Loucy (cell line): ENCODE measurements at regions not wholly inside any gene's neighbourhood (a gene's known extent, or its start where the extent isn't known, plus 50 kb on each side); places are given as distances from the start of the nearest gene placed in this dataset.

Source experiments
- H2AFZ ChIP-seq: fragments of 200-600 bp; sonication (generic); 2 replicates; pipeline ENCODE4 v1.6.0; 2016; ENCODE audit warnings: antibody characterized with exemption, mild to moderate bottlenecking, low read length, moderate library complexity
- H3F3A ChIP-seq: fragments of 200-600 bp; 2 replicates; pipeline ENCODE4 v1.6.0; 2016; ENCODE audit warnings: antibody characterized with exemption, low read depth, mild to moderate bottlenecking
- H3K27me3 ChIP-seq: fragments of 200-600 bp; sonication (generic); 2 replicates; pipeline ENCODE4 v1.6.1; 2014; ENCODE audit warnings: low read length, mild to moderate bottlenecking; ENCODE audit not compliant: insufficient read depth, poor library complexity, severe bottlenecking
- H3K36me3 ChIP-seq: fragments of 200-600 bp; sonication (generic); 2 replicates; pipeline ENCODE4 v1.6.1; 2016; ENCODE audit warnings: low read length; ENCODE audit not compliant: insufficient read depth
- H3K4me1 ChIP-seq: fragments of 200-600 bp; sonication (generic); 2 replicates; pipeline ENCODE4 v1.5.1; 2014; ENCODE audit warnings: low read length, mild to moderate bottlenecking; ENCODE audit not compliant: insufficient read depth, poor library complexity, severe bottlenecking
- H3K4me2 ChIP-seq: fragments of 200-600 bp; sonication (generic); 2 replicates; pipeline ENCODE4 v1.6.0; 2014; ENCODE audit warnings: antibody characterized with exemption, low read length, low read depth, mild to moderate bottlenecking; ENCODE audit not compliant: poor library complexity, severe bottlenecking
- H3K4me3 ChIP-seq: fragments of 200-600 bp; sonication (generic); 2 replicates; pipeline ENCODE4 v1.5.1; 2014; ENCODE audit warnings: low read length, mild to moderate bottlenecking, mixed read lengths; ENCODE audit not compliant: poor library complexity, severe bottlenecking
- H3K79me2 ChIP-seq: fragments of 200-600 bp; sonication (generic); 2 replicates; pipeline ENCODE4 v1.6.1; 2014; ENCODE audit warnings: low read length; ENCODE audit not compliant: insufficient read depth
- H3K9ac ChIP-seq: fragments of 200-600 bp; sonication (generic); 2 replicates; pipeline ENCODE4 v1.6.0; 2014; ENCODE audit warnings: mild to moderate bottlenecking, low read depth, low read length, moderate library complexity; ENCODE audit not compliant: poor library complexity, severe bottlenecking
- H3K9me2 ChIP-seq: fragments of 200-600 bp; sonication (generic); replicated peaks from 2 replicates; pipeline ENCODE4 v1.6.1; 2016; ENCODE audit warnings: low read depth, low read length, mixed read lengths
- H3K9me3 ChIP-seq: fragments of 200-600 bp; sonication (generic); 2 replicates; pipeline ENCODE4 v1.6.1; 2014; ENCODE audit warnings: mild to moderate bottlenecking, antibody characterized with exemption, low read length, low read depth; ENCODE audit not compliant: insufficient read depth
- H4K20me1 ChIP-seq: fragments of 200-600 bp; sonication (generic); 2 replicates; pipeline ENCODE4 v1.6.0; 2014; ENCODE audit warnings: antibody characterized with exemption, low read length, mild to moderate bottlenecking; ENCODE audit not compliant: insufficient read depth, poor library complexity, severe bottlenecking
- CTCF ChIP-seq: fragments of 200-600 bp; sonication (generic); conservative IDR thresholded peaks from 2 replicates; pipeline ENCODE4 v1.5.1; 2014; ENCODE audit warnings: mild to moderate bottlenecking, antibody characterized with exemption, low read length
- EZH2phosphoT487 ChIP-seq: fragments of 200-600 bp; IDR thresholded peaks from 2 replicates; pipeline ENCODE4 v1.6.1; 2018; ENCODE audit warnings: antibody characterized with exemption, mild to moderate bottlenecking, moderate library complexity, borderline replicate concordance

GRCh38 chr14:96959992-96960391 is 162.8 kb downstream of the VRK1 start:
- H3F3A ChIP-seq = no peaks in the 10 kb centered on the region
- H3K79me2 ChIP-seq = no peaks in the 10 kb centered on the region
- no peaks in the 10 kb centered on the region; the same call in 1 of the 2 replicates for H3K9me3 ChIP-seq
- H3K4me3 ChIP-seq = no peak overlapping the region
- no peaks in the 10 kb centered on the region for H3K36me3 ChIP-seq
- no peaks in the 10 kb centered on the region for H3K9me2 ChIP-seq
- H3K4me1 ChIP-seq = no peaks in the 10 kb centered on the region
- no peak overlapping the region for H3K4me2 ChIP-seq
- no peak overlapping the region for H3K9ac ChIP-seq
- no peaks in the 10 kb centered on the region for H4K20me1 ChIP-seq
- TF ChIP-seq CTCF (no peak), EZH2phosphoT487 (no peak)
- no peaks in the 10 kb centered on the region for H3K27me3 ChIP-seq
- H2AFZ ChIP-seq = no peak overlapping the region

GRCh38 chr14:96960598-96961116 is 163.5 kb downstream of the VRK1 start:
- Histone ChIP-seq H2AFZ (no peak overlapping the region), H4K20me1 (no peaks in the 10 kb centered on the region), H3K27me3 (no peaks in the 10 kb centered on the region), H3K4me1 (no peaks in the 10 kb centered on the region), H3K9ac (no peak overlapping the region), H3K36me3 (no peaks in the 10 kb centered on the region), H3K9me2 (no peaks in the 10 kb centered on the region), H3K4me3 (no peak overlapping the region), H3K9me3 (no peaks in the 10 kb centered on the region; the same call in 1 of the 2 replicates), H3K79me2 (no peaks in the 10 kb centered on the region), H3F3A (no peaks in the 10 kb centered on the region), H3K4me2 (no peak overlapping the region)
- TF ChIP-seq EZH2phosphoT487 (no peak), CTCF (no peak)

- H3K4me2 ChIP-seq = peak overlapping the region; percentile 10
- no peaks in the 10 kb centered on the region for H3F3A ChIP-seq
- H4K20me1 ChIP-seq = no peaks in the 10 kb centered on the region
These were observed 164.7 kb downstream of the VRK1 start for GRCh38 chr14:96961895-96962294.

More at GRCh38 chr14:96961895-96962294, 164.7 kb downstream of the VRK1 start:
- Histone ChIP-seq H3K36me3 (no peaks in the 10 kb centered on the region), H3K79me2 (no peaks in the 10 kb centered on the region), H3K9ac (no peak overlapping the region), H2AFZ (no peak overlapping the region), H3K4me1 (no peaks in the 10 kb centered on the region), H3K4me3 (no peak overlapping the region), H3K9me3 (no peaks in the 10 kb centered on the region; the same call in 1 of the 2 replicates), H3K27me3 (no peaks in the 10 kb centered on the region), H3K9me2 (no peaks in the 10 kb centered on the region)
- no peak for TF ChIP-seq EZH2phosphoT487
- TF ChIP-seq CTCF = no peak
